Heart right ventricle (tissue), 16 donors: ENCODE measurements at regions not wholly inside any gene's neighbourhood (a gene's known extent, or its start where the extent isn't known, plus 50 kb on each side); places are given as distances from the start of the nearest gene placed in this dataset.

Source experiments
- ATAC-seq, 8 donors: fragments of 200-7000 bp; cut with Tn5 transposase; one replicate each; pipeline ENCODE4 v1.9.1; 2020; ENCODE audit warnings: mild to moderate bottlenecking in 8 of 8, moderate library complexity in 8 of 8, moderate number of reproducible peaks in 1 of 8
- DNase-seq, 2 donors: peaks; one replicate each; pipeline ENCODE4 v3.0.0-alpha.2; 2020
- H3K27ac ChIP-seq, 10 donors: fragments of 200-600 bp; sonication (generic) in 2 of 10; one replicate each; pipeline versions ENCODE4 v1.5.0 to v1.8.0; 2020 to 2022; ENCODE audit warnings: mild to moderate bottlenecking in 3 of 10
- H3K27me3 ChIP-seq, 7 donors: fragments of 200-600 bp; one replicate each; pipeline ENCODE4 v1.8.0; 2021 to 2022; ENCODE audit warnings: mild to moderate bottlenecking in 2 of 7
- H3K36me3 ChIP-seq, 9 donors: fragments of 200-600 bp; sonication (generic) in 1 of 9; one replicate each; pipeline versions ENCODE4 v1.5.0 to v1.8.0; 2020 to 2022; ENCODE audit warnings: mild to moderate bottlenecking in 2 of 9
- H3K4me1 ChIP-seq, 9 donors: fragments of 200-600 bp; sonication (generic) in 1 of 9; one replicate each; pipeline versions ENCODE4 v1.5.0 to v1.8.0; 2020 to 2022; ENCODE audit warnings: mild to moderate bottlenecking in 4 of 9
- H3K4me3 ChIP-seq, 10 donors: fragments of 200-600 bp; sonication (generic) in 2 of 10; one replicate each; pipeline versions ENCODE4 v1.5.0 to v1.8.0; 2020 to 2022; ENCODE audit warnings: mild to moderate bottlenecking in 7 of 10, moderate library complexity in 2 of 10
- H3K9me3 ChIP-seq, 11 donors: fragments of 200-600 bp in 10 of 11; sonication (generic) in 2 of 11; one replicate each; pipeline versions ENCODE4 v1.5.0 to v1.8.0; 2013 to 2022; ENCODE audit warnings: mild to moderate bottlenecking in 2 of 11, control low read depth in 1 of 11, moderate library complexity in 1 of 11
- WGBS, 2 donors: extraction: QIAGEN DNeasy Blood & Tissue Kit; methylation state at CpG; one replicate each; pipeline ENCODE4 v1.1.7; 2013; ENCODE audit warnings: inconsistent platforms in 1 of 2; 5-methylcytosine and 5-hydroxymethylcytosine counted together
- intact Hi-C, 10 donors: fragments of 100-400 bp; cut with DNase I; formaldehyde crosslinking; loops; one replicate each; pipeline versions ENCODE4 v1.11.1 to v1.14.2; 2022
- TF ChIP-seq, protein P1 (sequence below), 9 donors: fragments of 200-600 bp; sonication (generic) in 2 of 9; IDR thresholded peaks; one replicate each; pipeline versions ENCODE4 v1.5.0 to v1.8.0; 2021 to 2022; ENCODE audit warnings: antibody characterized with exemption in 9 of 9, mild to moderate bottlenecking in 5 of 9, moderate library complexity in 1 of 9
- donor health status: Arrhythmogenic right ventricular cardiomyopathy.
- donor health status: ischemic (EF 13 %, LVEDD 7.1; RV severe dilation, severe dysfunction).
- donor health status: healthy with polysubstance abuse.
- donor health status: DM: no; HTN: yes; CAD: no.
- donor health status: DM: no; HTN: no; CAD: no.
- donor health status: ischemic (EF 25% LVEDD 6.9; RV normal size, moderate dysfunction).
- donor health status: ischemic (EF 25% LVEDD 5.7; RV mildly dilated, moderate dysfunction).
- donor health status: healthy.
- donor health status: DM: yes; HTN: yes; CAD: no.
- donor health status: Ischemic cardiomyopathy.
- donor health status: ischemic (EF 35%, LVEDD 5.7; RV mildly dilated, moderate dysfunction).
- donor health status: nonischemic (EF 11% LVEDD 7.7; RV severe dilation, severe dysfunction).
- donor health status: DM: yes; HTN: yes; CAD: no.
- donor health status: PGD.
- donor health status: ischemic (EF 29% LVEDD 5.4; RV normal size, mild dysfunction).
- donor health status: nonischemic (EF 23%, LVEDD 6.1; RV moderate dilation, normal function).

DNA sequence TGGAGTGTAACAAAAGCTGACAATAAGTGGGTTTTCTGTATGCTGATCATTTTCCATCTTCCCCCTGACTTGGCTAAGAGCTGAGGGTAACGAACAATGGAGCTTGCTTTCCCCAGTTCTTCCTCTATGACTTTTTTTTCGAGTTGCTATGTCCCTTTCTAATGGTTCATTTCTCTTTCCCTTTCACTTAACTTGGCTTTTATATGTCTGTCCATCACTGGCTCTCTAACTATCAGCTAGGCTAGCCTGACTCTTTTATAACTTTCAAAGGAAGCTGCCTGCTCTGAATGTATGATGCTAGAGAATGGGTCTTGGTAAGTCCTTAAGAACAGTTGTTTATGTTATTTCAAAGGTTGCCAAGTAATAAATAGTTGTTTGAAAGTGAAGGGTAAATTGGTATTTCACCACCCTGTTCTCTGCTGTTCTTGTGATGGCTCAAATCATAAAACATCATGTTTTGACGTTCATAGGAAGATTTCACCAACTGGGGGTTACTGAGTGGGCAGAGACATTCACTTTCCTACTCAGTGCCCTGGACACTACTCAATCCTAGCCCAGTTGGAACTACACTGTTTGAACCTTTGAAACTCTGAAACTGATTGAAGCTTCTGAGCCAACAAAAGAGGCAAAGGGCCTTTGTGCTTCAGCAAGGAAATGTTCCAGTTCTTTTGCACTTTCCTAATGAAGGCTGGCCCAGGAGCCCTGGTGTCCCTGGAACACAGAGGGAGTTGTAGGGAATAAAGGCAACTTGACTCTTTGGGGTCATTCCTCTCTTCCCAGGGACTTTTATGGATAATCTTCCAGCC lies 85.4 kb upstream of the PHYHIPL start:
- Histone ChIP-seq H3K36me3 (no peaks in the 10 kb centered on the region), H3K4me1 (peaks cover 0 to 13% (median 0%) of the 10 kb centered on the region in 9 donors), H3K27me3 (no peaks in the 10 kb centered on the region), H3K9me3 (no peaks in the 10 kb centered on the region), H3K4me3 (no peak overlapping the region), H3K27ac (no peak overlapping the region)
- no peak for ATAC-seq
- DNase-seq: no peak
- intact Hi-C loops: no loop called here
- 65 to 74% methylated on average over 3 of the region's 3 CpGs for WGBS, 2 donors
- TF ChIP-seq, protein P1, sequence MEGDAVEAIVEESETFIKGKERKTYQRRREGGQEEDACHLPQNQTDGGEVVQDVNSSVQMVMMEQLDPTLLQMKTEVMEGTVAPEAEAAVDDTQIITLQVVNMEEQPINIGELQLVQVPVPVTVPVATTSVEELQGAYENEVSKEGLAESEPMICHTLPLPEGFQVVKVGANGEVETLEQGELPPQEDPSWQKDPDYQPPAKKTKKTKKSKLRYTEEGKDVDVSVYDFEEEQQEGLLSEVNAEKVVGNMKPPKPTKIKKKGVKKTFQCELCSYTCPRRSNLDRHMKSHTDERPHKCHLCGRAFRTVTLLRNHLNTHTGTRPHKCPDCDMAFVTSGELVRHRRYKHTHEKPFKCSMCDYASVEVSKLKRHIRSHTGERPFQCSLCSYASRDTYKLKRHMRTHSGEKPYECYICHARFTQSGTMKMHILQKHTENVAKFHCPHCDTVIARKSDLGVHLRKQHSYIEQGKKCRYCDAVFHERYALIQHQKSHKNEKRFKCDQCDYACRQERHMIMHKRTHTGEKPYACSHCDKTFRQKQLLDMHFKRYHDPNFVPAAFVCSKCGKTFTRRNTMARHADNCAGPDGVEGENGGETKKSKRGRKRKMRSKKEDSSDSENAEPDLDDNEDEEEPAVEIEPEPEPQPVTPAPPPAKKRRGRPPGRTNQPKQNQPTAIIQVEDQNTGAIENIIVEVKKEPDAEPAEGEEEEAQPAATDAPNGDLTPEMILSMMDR (IDR thresholded peaks at IDR 0.05): no peak

DNA sequence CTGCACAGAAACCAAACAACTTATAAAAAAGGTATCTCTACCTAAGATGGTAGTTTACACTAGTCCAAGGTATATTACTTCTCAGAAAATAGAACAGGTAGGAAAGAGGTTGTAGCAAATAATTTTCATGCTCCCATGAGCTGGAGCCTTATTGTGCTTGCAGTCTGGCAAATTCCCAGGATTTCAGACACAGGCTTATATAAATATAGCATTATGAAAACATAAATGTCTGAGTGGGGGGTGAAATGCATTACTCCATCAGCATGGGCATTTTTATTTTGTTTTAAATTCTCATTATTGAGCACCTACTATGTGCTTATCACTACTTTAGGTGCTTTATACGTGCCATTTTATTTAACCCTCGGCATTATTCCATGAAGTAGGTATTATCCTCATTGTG lies 83.0 kb upstream of the PHYHIPL start:
- ATAC-seq (no peak), DNase-seq (no peak)
- Histone ChIP-seq H3K27me3 (no peaks in the 10 kb centered on the region), H3K9me3 (no peaks in the 10 kb centered on the region), H3K4me3 (no peak overlapping the region), H3K4me1 (peaks cover 0 to 14% (median 0%) of the 10 kb centered on the region in 9 donors), H3K36me3 (no peaks in the 10 kb centered on the region), H3K27ac (no peak overlapping the region)
- 80 to 92% methylated on average over 2 of the region's 2 CpGs for WGBS, 2 donors
- intact Hi-C loops: no loop called here
- TF ChIP-seq, protein P1 (IDR thresholded peaks at IDR 0.05): no peak

DNA sequence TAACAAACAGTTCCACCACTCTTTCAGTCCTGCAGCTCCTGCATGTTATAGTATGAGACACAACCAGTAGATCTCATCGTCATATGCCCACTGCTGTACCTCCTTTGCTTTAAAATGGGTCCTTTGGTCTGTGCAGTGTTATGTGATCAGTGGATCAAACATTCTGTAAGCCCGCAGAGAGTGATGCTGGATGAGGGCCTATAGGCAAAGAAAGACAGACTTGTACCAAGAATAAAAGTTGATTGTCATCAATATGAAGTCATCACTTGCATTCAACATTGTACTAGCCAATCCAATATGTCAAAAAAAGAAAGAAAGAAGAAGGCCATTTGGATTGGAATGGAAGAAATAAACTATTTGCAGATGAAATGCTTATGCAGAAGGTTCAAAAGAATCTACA lies 79.8 kb upstream of the PHYHIPL start:
- ATAC-seq: no peak
- intact Hi-C loops: no loop called here
- H3K4me3 ChIP-seq: no peak overlapping the region
- H3K27me3 ChIP-seq: no peaks in the 10 kb centered on the region
- no peak overlapping the region for H3K27ac ChIP-seq
- DNase-seq: no peak
- 65 to 92% methylated on average over 2 of the region's 2 CpGs for WGBS, 2 donors
- peaks cover 0 to 28% (median 0%) of the 10 kb centered on the region in 9 donors for H3K4me1 ChIP-seq
- H3K36me3 ChIP-seq: no peaks in the 10 kb centered on the region
- TF ChIP-seq, protein P1 (IDR thresholded peaks at IDR 0.05): no peak
- no peaks in the 10 kb centered on the region for H3K9me3 ChIP-seq

DNA sequence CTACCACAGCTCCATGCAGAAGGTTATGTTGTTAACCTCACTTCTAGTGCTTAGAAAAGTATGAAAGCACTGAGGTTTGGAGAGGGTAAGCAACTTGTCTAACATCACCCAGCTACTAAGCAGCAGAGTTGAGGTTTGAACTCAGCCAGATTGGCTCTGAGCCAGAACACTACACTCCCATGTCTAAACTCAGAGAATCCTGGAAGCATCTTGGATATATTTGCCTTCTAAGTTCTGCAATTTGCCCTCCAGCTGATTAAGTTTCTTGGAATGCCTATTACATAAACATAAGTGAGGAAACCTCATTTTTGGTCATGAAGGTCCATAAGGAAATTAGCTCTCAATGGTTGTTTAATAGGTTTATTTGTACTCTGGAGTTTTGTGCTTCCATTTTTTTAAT lies 78.1 kb upstream of the PHYHIPL start:
- H3K4me3 ChIP-seq: no peak overlapping the region
- peak overlapping the region in 1 of 10 donors; percentile 15 for H3K27ac ChIP-seq
- no peak for DNase-seq
- intact Hi-C loops: no loop called here
- ATAC-seq: peak in 1 of 8 donors; percentile 31
- no peaks in the 10 kb centered on the region for H3K9me3 ChIP-seq
- H3K36me3 ChIP-seq: no peaks in the 10 kb centered on the region
- H3K4me1 ChIP-seq: peaks cover 0 to 18% (median 0%) of the 10 kb centered on the region in 9 donors
- H3K27me3 ChIP-seq: no peaks in the 10 kb centered on the region
- TF ChIP-seq, protein P1 (IDR thresholded peaks at IDR 0.05): no peak
